ENCODE measurements at regions not wholly inside any gene's neighbourhood (a gene's known extent, or its start where the extent isn't known, plus 50 kb on each side); places are given as distances from the start of the nearest gene placed in this dataset.

GRCh38 chr13:64083396-64083795 lies 2667.7 kb upstream of the PCDH20 start:
- Histone ChIP-seq H2BK120ac (ENCODE audit: low read depth, low read length, poor library complexity, severe bottlenecking) (no peak overlapping the region), H4K5ac (ENCODE audit: insufficient read length, low read depth, low read length) (no peak overlapping the region), H3K4me1 (ENCODE audit: insufficient read depth, low read length) (no peaks in the 10 kb centered on the region), H3K27me3 (ENCODE audit: insufficient read depth, low read length) (no peaks in the 10 kb centered on the region), H3K14ac (ENCODE audit: insufficient read depth, low read length) (no peak overlapping the region), H3K79me2 (ENCODE audit: insufficient read depth, low read length) (no peaks in the 10 kb centered on the region), H2BK5ac (ENCODE audit: insufficient read length, low read length) (no peak overlapping the region), H4K20me1 (ENCODE audit: control insufficient read depth, insufficient read depth, insufficient read length) (no peaks in the 10 kb centered on the region), H3K9ac (ENCODE audit: extremely low read depth, insufficient read length, low read length) (no peak overlapping the region), H3K4me2 (ENCODE audit: insufficient read depth, insufficient read length, low read length) (no peak overlapping the region), H2AK5ac (ENCODE audit: insufficient read length, low read length) (no peak overlapping the region), H3K56ac (ENCODE audit: insufficient read length, low read depth, low read length) (no peak overlapping the region), H2BK20ac (ENCODE audit: low read depth, low read length, poor library complexity, severe bottlenecking) (no peak overlapping the region), H3K4ac (ENCODE audit: low read depth, low read length) (no peak overlapping the region), H4K8ac (replicated peaks; ENCODE audit: insufficient read length, low read depth, low read length) (no peak overlapping the region), H3K23ac (ENCODE audit: insufficient read length, low read depth, low read length) (no peak overlapping the region), H2AFZ (ENCODE audit: low read length) (no peak overlapping the region), H3K27ac (ENCODE audit: insufficient read length, low read depth, low read length) (no peak overlapping the region), H3K79me1 (ENCODE audit: insufficient read depth, low read depth, low read length, poor library complexity, severe bottlenecking) (no peaks in the 10 kb centered on the region), H3K23me2 (ENCODE audit: insufficient read length, low read depth, low read length, poor library complexity, severe bottlenecking) (no peaks in the 10 kb centered on the region), H3K9me3 (ENCODE audit: control insufficient read depth, low read depth, low read length) (no peaks in the 10 kb centered on the region), H3T11ph (ENCODE audit: low read length) (no peak overlapping the region), H3K18ac (ENCODE audit: insufficient read length, low read depth, low read length) (no peak overlapping the region), H2BK12ac (ENCODE audit: insufficient read length, low read depth, low read length) (no peak overlapping the region), H4K91ac (ENCODE audit: insufficient read length, low read depth, low read length) (no peak overlapping the region), H2BK15ac (ENCODE audit: low read depth, low read length) (no peak overlapping the region)
- Mint-ChIP-seq H3K4me3 (no peak overlapping the region), H3K36me3 (ENCODE audit: insufficient read depth in 1 of 3, low read depth in 3 of 3) (no peaks in the 10 kb centered on the region), H3K9me3 (no peaks in the 10 kb centered on the region), H3K4me1 (no peaks in the 10 kb centered on the region), H3K27ac (no peak overlapping the region), H3K27me3 (ENCODE audit: low read depth) (no peaks in the 10 kb centered on the region; the same call in 1 of the 2 replicates)
- no peak for TF ChIP-seq CTCF (conservative IDR thresholded peaks at IDR 0.05)
- no peak for DNase-seq
- no CpG with 5 or more reads among the region's 1 CpG for WGBS (ENCODE audit: extremely low coverage, insufficient read length, low lambda C conversion rate)
